HepG2 (cell line): ENCODE measurements at regions not wholly inside any gene's neighbourhood (a gene's known extent, or its start where the extent isn't known, plus 50 kb on each side); places are given as distances from the start of the nearest gene placed in this dataset.

Source experiments
- ATAC-seq: fragments of 200-7000 bp; cut with Tn5 transposase; 3 replicates; pipeline ENCODE4 v1.9.1; 2020; ENCODE audit warnings: mild to moderate bottlenecking, moderate library complexity
- BruUV-seq: library from RNA; stranded (reverse); fragments of 400-500 nt; replicated peaks from 2 replicates; lab custom pipeline; 2021; lab: Mats Ljungman, UMichigan
- CTCF ChIA-PET: fragments of 300-600 bp; formaldehyde crosslinking; extraction: SDS; loops from one replicate; lab custom pipeline; 2021; ENCODE audit warnings: low total read pairs, inconsistent platforms, low intra/inter-chr PET ratio; lab: Yijun Ruan, JAX
- POLR2A ChIA-PET: fragments of 350-600 bp; sonication (Branson Sonifier 250); formaldehyde crosslinking; loops from one replicate; lab custom pipeline; 2020; ENCODE audit warnings: antibody characterized with exemption, inconsistent platforms; lab: Yijun Ruan, JAX
- DNase-seq: peaks from one replicate; pipeline ENCODE4 v3.0.0-alpha.2; 2015; ENCODE audit warnings: low spot score
- FAIRE-seq: peaks from 3 replicates; lab custom pipeline; 2011; peaks lifted over from hg19 to GRCh38; lab: Jason Lieb, UNC
- H2AFZ ChIP-seq: one replicate; pipeline ENCODE4 v1.6.1; 2011; ENCODE audit warnings: low read length, inconsistent platforms
- H3K27ac ChIP-seq: fragments of 300-600 bp; 3 replicates; pipeline ENCODE4 v1.8.0; 2011; ENCODE audit warnings: mixed run types, mild to moderate bottlenecking, mixed read lengths, low read length, inconsistent platforms; ENCODE audit not compliant: insufficient read depth; ENCODE audit errors: extremely low read length
- H3K27me3 ChIP-seq, 2 experiments: fragments of 200-600 bp in 1 of 2; 2 replicates in 1 of 2; 3 replicates in 1 of 2; pipeline versions ENCODE4 v1.6.0 to v1.8.0; 2011; ENCODE audit warnings: low read length in 2 of 2, mild to moderate bottlenecking in 2 of 2, moderate library complexity in 2 of 2, inconsistent platforms in 1 of 2; ENCODE audit not compliant: insufficient read depth in 2 of 2, control insufficient read depth in 1 of 2
- H3K36me3 ChIP-seq, 2 experiments: fragments of 200-600 bp in 1 of 2; replicated peaks in 1 of 2; 2 replicates in 1 of 2; 3 replicates in 1 of 2; pipeline versions ENCODE4 v1.5.1 to v1.8.0; 2011; ENCODE audit warnings: low read length in 2 of 2, inconsistent platforms in 1 of 2; ENCODE audit not compliant: insufficient read depth in 2 of 2, control insufficient read depth in 1 of 2
- H3K4me1 ChIP-seq: 2 replicates; pipeline ENCODE4 v1.5.1; 2012; ENCODE audit warnings: low read length, inconsistent platforms; ENCODE audit not compliant: insufficient read depth
- H3K4me2 ChIP-seq: 2 replicates; pipeline ENCODE4 v1.6.0; 2011; ENCODE audit warnings: low read depth, low read length, inconsistent platforms
- H3K4me3 ChIP-seq, 3 experiments: fragments of 200-600 bp in 1 of 3; sonication (generic), shearing (Covaris generic) in 1 of 3; replicated peaks in 1 of 3; 2 replicates each; pipeline ENCODE4 v1.5.1; 2011 to 2016; ENCODE audit warnings: low read length in 3 of 3, inconsistent platforms in 2 of 3, low read depth in 2 of 3, mild to moderate bottlenecking in 2 of 3, control low read depth in 1 of 3, mixed read lengths in 1 of 3; ENCODE audit not compliant: insufficient read depth in 1 of 3
- H3K79me2 ChIP-seq: one replicate; pipeline ENCODE4 v1.6.1; 2011; ENCODE audit warnings: low read length, inconsistent platforms; ENCODE audit not compliant: insufficient read depth
- H3K9ac ChIP-seq: 2 replicates; pipeline ENCODE4 v1.6.0; 2011; ENCODE audit warnings: mild to moderate bottlenecking, low read depth, low read length, inconsistent platforms; ENCODE audit not compliant: insufficient read depth
- H3K9me3 ChIP-seq: 2 replicates; pipeline ENCODE4 v1.5.1; 2012; ENCODE audit warnings: mild to moderate bottlenecking, low read length
- H4K20me1 ChIP-seq: 2 replicates; pipeline ENCODE4 v1.6.0; 2011; ENCODE audit warnings: inconsistent platforms, mild to moderate bottlenecking, low read length, moderate library complexity; ENCODE audit not compliant: insufficient read depth
- CHCHD3 ChIP-seq: sonication (generic); formaldehyde crosslinking; IDR thresholded peaks from 2 replicates; pipeline ENCODE4 v1.8.0; 2022; ENCODE audit warnings: mild to moderate bottlenecking, missing genetic modification reagents, moderate library complexity
- CHD4 ChIP-seq: fragments of 200-600 bp; sonication (generic); IDR thresholded peaks from 2 replicates; pipeline ENCODE4 v1.7.0; 2017; ENCODE audit warnings: mild to moderate bottlenecking, low read length, borderline replicate concordance
- FLYWCH1 ChIP-seq: sonication (generic); formaldehyde crosslinking; IDR thresholded peaks from 2 replicates; pipeline ENCODE4 v1.8.1; 2023; ENCODE audit warnings: mild to moderate bottlenecking, missing genetic modification reagents
- FOXJ3 ChIP-seq: sonication (generic); formaldehyde crosslinking; IDR thresholded peaks from 2 replicates; pipeline ENCODE4 v1.4.0; 2020; ENCODE audit warnings: missing genetic modification reagents, mild to moderate bottlenecking, borderline replicate concordance
- GTF3A ChIP-seq: sonication (generic); formaldehyde crosslinking; conservative IDR thresholded peaks from 2 replicates; pipeline ENCODE4 v1.4.0; 2020; ENCODE audit warnings: mild to moderate bottlenecking, missing genetic modification reagents
- ISL2 ChIP-seq: sonication (generic); formaldehyde crosslinking; IDR thresholded peaks from 2 replicates; pipeline ENCODE4 v1.5.0; 2020; ENCODE audit warnings: missing genetic modification reagents
- ISX ChIP-seq: sonication (generic); formaldehyde crosslinking; conservative IDR thresholded peaks from 2 replicates; pipeline ENCODE4 v1.5.0; 2020; ENCODE audit warnings: missing genetic modification reagents
- PCBP1 ChIP-seq: fragments of 200-400 bp; formaldehyde crosslinking; IDR thresholded peaks from 2 replicates; pipeline ENCODE4 v1.6.1; 2017; ENCODE audit warnings: mild to moderate bottlenecking, low read depth, low read length, borderline replicate concordance
- POLR2AphosphoS2 ChIP-seq: IDR thresholded peaks from 2 replicates; pipeline ENCODE4 v1.6.1; 2011; ENCODE audit warnings: low read depth, low read length, improper control_type of control experiment
- SALL1 ChIP-seq: sonication (generic); formaldehyde crosslinking; IDR thresholded peaks from 2 replicates; pipeline ENCODE4 v1.8.0; 2022; ENCODE audit warnings: mild to moderate bottlenecking, missing genetic modification reagents
- SCMH1 ChIP-seq: sonication (generic); formaldehyde crosslinking; IDR thresholded peaks from 2 replicates; pipeline ENCODE4 v1.9.0; 2021; ENCODE audit warnings: missing genetic modification reagents, mild to moderate bottlenecking, borderline replicate concordance
- SOX5 ChIP-seq: IDR thresholded peaks from 2 replicates; pipeline ENCODE4 v1.6.1; 2016; ENCODE audit warnings: borderline replicate concordance
- SRSF4 ChIP-seq: fragments of 200-400 bp; formaldehyde crosslinking; IDR thresholded peaks from one replicate; pipeline ENCODE4 v1.6.1; 2018; ENCODE audit warnings: mild to moderate bottlenecking, low read depth, low read length, moderate library complexity; ENCODE audit not compliant: poor library complexity, severe bottlenecking
- YEATS4 ChIP-seq: sonication (generic); formaldehyde crosslinking; IDR thresholded peaks from 2 replicates; pipeline ENCODE4 v1.4.0; 2020; ENCODE audit warnings: missing genetic modification reagents, borderline replicate concordance
- ZNF12 ChIP-seq: sonication (generic); formaldehyde crosslinking; IDR thresholded peaks from 2 replicates; pipeline ENCODE4 v1.5.0; 2020; ENCODE audit warnings: missing genetic modification reagents
- ZNF441 ChIP-seq: sonication (generic); formaldehyde crosslinking; IDR thresholded peaks from 2 replicates; pipeline ENCODE4 v1.7.0; 2021; ENCODE audit warnings: missing genetic modification reagents, borderline replicate concordance
- ZNF773 ChIP-seq: sonication (generic); formaldehyde crosslinking; IDR thresholded peaks from 2 replicates; pipeline ENCODE4 v1.4.0; 2020; ENCODE audit warnings: missing genetic modification reagents, borderline replicate concordance
- WGBS: methylation state at CpG from one replicate; pipeline ENCODE4 v1.1.6; 2017; ENCODE audit warnings: low lambda C conversion rate; 5-methylcytosine and 5-hydroxymethylcytosine counted together
- in situ Hi-C: cut with HindIII; loops from 2 replicates; pipeline ENCODE4 v1.10.0; 2017; ENCODE audit warnings: low pct_unique_long_range_greater_than_20kb; ENCODE audit not compliant: extremely low pct_ligation_motif_present
- intact Hi-C: fragments of 100-400 bp; cut with micrococcal nuclease; formaldehyde crosslinking; loops from one replicate; pipeline ENCODE4 v1.10.0; 2022; ENCODE audit not compliant: unreplicated experiment
- TF ChIP-seq, protein P1 (sequence below): IDR thresholded peaks from 2 replicates; pipeline ENCODE4 v1.6.1; 2016; ENCODE audit warnings: missing compliant biosample characterization, missing genetic modification reagents, borderline replicate concordance
- TF ChIP-seq, protein P2 (sequence below): sonication (generic); formaldehyde crosslinking; IDR thresholded peaks from 2 replicates; pipeline ENCODE4 v1.8.0; 2022; ENCODE audit warnings: missing genetic modification reagents, low read depth, mild to moderate bottlenecking, borderline replicate concordance
- TF ChIP-seq, protein P3 (sequence below): sonication (generic); formaldehyde crosslinking; IDR thresholded peaks from 2 replicates; pipeline ENCODE4 v1.4.0; 2020; ENCODE audit warnings: mild to moderate bottlenecking, missing genetic modification reagents

DNA sequence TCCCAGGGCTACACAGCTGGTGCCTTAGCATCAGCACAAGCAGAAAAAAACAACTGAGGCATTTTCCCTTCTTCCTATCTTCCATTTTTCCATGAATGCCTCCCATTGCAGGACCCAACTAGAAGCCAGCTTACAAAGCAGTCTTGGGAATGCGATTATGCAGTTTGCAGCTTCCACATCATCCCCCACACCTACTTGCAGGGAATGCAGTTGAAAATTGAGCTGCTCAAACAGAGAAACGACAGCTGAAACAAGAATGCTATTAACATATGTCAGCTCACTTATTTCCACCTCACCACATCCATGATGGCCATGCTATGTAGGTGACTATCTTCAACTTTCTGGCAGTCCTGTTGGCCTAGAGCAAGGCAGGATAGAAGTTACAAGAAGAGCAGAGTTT, 150.6 kb upstream of the KCTD3 start:
- intact Hi-C loops: no loop called here
- H3K36me3 ChIP-seq: no peaks in the 10 kb centered on the region
- BruUV-seq: no TSS peak
- TF ChIP-seq SOX5 (CRISPR knock-in tag) (no peak), ZNF773 (no peak), SALL1 (CRISPR knock-in tag) (no peak), ZNF12 (CRISPR knock-in tag) (no peak), GTF3A (no peak), YEATS4 (CRISPR knock-in tag) (no peak), ISX (CRISPR knock-in tag) (no peak)
- TF ChIP-seq, protein P1, sequence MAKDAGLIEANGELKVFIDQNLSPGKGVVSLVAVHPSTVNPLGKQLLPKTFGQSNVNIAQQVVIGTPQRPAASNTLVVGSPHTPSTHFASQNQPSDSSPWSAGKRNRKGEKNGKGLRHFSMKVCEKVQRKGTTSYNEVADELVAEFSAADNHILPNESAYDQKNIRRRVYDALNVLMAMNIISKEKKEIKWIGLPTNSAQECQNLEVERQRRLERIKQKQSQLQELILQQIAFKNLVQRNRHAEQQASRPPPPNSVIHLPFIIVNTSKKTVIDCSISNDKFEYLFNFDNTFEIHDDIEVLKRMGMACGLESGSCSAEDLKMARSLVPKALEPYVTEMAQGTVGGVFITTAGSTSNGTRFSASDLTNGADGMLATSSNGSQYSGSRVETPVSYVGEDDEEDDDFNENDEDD (CRISPR knock-in tag): no peak
- TF ChIP-seq, protein P2, sequence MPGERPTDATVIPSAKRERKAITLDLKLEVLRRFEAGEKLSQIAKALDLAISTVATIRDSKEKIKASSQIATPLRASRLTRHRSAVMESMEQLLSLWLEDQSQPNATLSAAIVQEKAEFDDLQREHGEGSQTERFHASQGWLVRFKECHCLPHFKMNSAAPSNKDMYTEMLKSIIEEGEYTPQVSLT (CRISPR knock-in tag): no peak
- no peaks in the 10 kb centered on the region for H4K20me1 ChIP-seq
- H2AFZ ChIP-seq: no peak overlapping the region
- FAIRE-seq (no peak), ATAC-seq (no peak), DNase-seq (no peak)
- no peak overlapping the region for H3K4me2 ChIP-seq
- CTCF ChIA-PET: no interaction called here
- WGBS: 5% methylated on average over 2 of the region's 2 CpGs
- no peak overlapping the region for H3K27ac ChIP-seq
- POLR2A ChIA-PET: no interaction called here
- H3K4me1 ChIP-seq: no peaks in the 10 kb centered on the region
- no peak overlapping the region for H3K4me3 ChIP-seq
- no peaks in the 10 kb centered on the region for H3K79me2 ChIP-seq
- in situ Hi-C loops: no loop called here
- H3K9ac ChIP-seq: no peak overlapping the region
- H3K9me3 ChIP-seq: no peaks in the 10 kb centered on the region
- H3K27me3 ChIP-seq: no peaks in the 10 kb centered on the region

DNA sequence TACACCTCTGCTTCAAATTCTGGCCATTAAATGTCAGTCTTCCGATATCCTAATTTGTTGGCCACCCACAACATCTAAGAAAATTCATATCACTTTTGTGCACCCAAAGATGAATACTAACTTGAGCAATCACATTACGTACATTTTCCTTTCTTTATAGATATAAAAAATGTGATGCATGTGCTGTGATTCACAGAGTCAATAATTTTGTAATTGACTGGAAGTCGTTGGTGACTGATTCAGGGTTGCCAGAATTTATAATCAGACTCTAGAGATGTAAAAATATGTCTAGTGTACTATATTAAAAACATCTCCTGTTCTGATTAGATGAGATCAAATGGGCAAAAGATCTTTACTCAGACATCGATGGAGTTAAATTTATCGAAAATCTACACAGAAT, 150.0 kb upstream of the KCTD3 start:
- Histone ChIP-seq H3K79me2 (no peaks in the 10 kb centered on the region), H3K27me3 (no peaks in the 10 kb centered on the region), H3K4me2 (no peak overlapping the region), H3K27ac (no peak overlapping the region), H3K4me3 (no peak overlapping the region), H3K4me1 (no peaks in the 10 kb centered on the region), H2AFZ (no peak overlapping the region), H3K36me3 (no peaks in the 10 kb centered on the region), H3K9me3 (no peaks in the 10 kb centered on the region), H4K20me1 (no peaks in the 10 kb centered on the region), H3K9ac (no peak overlapping the region)
- in situ Hi-C loops: no loop called here
- ChIA-PET POLR2A (no interaction called here), CTCF (no interaction called here)
- no peak for ATAC-seq
- no peak for FAIRE-seq
- 12% methylated on average over 5 of the region's 5 CpGs for WGBS
- no peak for DNase-seq
- intact Hi-C loops: no loop called here
- no TSS peak for BruUV-seq
- TF ChIP-seq FLYWCH1 (no peak), CHD4 (no peak), SRSF4 (no peak), FOXJ3 (CRISPR knock-in tag) (no peak), CHCHD3 (CRISPR knock-in tag) (no peak), POLR2AphosphoS2 (no peak), ISL2 (CRISPR knock-in tag) (no peak), PCBP1 (no peak), SCMH1 (no peak), ZNF441 (CRISPR knock-in tag) (no peak)
- TF ChIP-seq, protein P3, sequence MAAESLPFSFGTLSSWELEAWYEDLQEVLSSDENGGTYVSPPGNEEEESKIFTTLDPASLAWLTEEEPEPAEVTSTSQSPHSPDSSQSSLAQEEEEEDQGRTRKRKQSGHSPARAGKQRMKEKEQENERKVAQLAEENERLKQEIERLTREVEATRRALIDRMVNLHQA: no peak
